ENCODE measurements at regions not wholly inside any gene's neighbourhood (a gene's known extent, or its start where the extent isn't known, plus 50 kb on each side); places are given as distances from the start of the nearest gene placed in this dataset.
A peak's percentile ranks its signal among the peaks of the same experiment; 100 is the strongest.

- FAIRE-seq (no peak), ATAC-seq (peak; percentile 67), DNase-seq (ENCODE audit: extremely low read depth in 1 of 4, low spot score in 3 of 4) (peak in 2 of 4 experiments; percentile 12 to 37)
- Histone ChIP-seq H3K4me1 (replicated peaks in 1 of 2; ENCODE audit: control insufficient read depth in 2 of 2, insufficient read depth in 2 of 2, low read length in 2 of 2) (peaks cover 0 to 9% of the 10 kb centered on the region in 2 experiments; a peak in 2 of 5 replicates), H3K27ac (ENCODE audit: extremely low read depth, low read depth, low read length) (no peak overlapping the region), H3K79me2 (ENCODE audit: control insufficient read depth, insufficient read depth, low read length) (no peaks in the 10 kb centered on the region), H3K36me3 (ENCODE audit: control insufficient read depth, insufficient read depth, low read length) (no peaks in the 10 kb centered on the region), H2AFZ (ENCODE audit: low read depth, low read length) (no peak overlapping the region), H3K27me3 (ENCODE audit: control insufficient read depth in 2 of 2, insufficient read depth in 2 of 2, low read length in 2 of 2) (no peaks in the 10 kb centered on the region), H3K4me3 (no peak overlapping the region), H3K4me2 (ENCODE audit: insufficient read depth, low read length) (no peak overlapping the region), H3K9ac (ENCODE audit: insufficient read depth in 1 of 2, low read depth in 2 of 2, low read length in 2 of 2) (no peak overlapping the region), H4K20me1 (replicated peaks; ENCODE audit: control insufficient read depth, insufficient read depth, low read length) (no peaks in the 10 kb centered on the region), H3K9me1 (ENCODE audit: control insufficient read depth, insufficient read depth, low read length) (no peaks in the 10 kb centered on the region), H3K9me3 (replicated peaks; ENCODE audit: control insufficient read depth, insufficient read depth, low read depth, low read length) (no peaks in the 10 kb centered on the region)
- 0% methylated on average over 1 of the region's 1 CpG for WGBS (ENCODE audit: insufficient coverage, low coverage, missing lambda C conversion rate)
- ChIA-PET CTCF (ENCODE audit: low intra/inter-chr PET ratio) (no interaction called here), POLR2A (no interaction called here)
- intact Hi-C loops (cut with micrococcal nuclease) (no loop called here), in situ Hi-C loops (cut with MboI) (no loop called here)
- no TSS peak for BruUV-seq (replicated peaks)
- no peak for TF ChIP-seq ZKSCAN8 (CRISPR knock-in tag; IDR thresholded peaks at IDR 0.05)
- no peak for TF ChIP-seq TSHZ1 (CRISPR knock-in tag; IDR thresholded peaks at IDR 0.05)
- TF ChIP-seq PBX2 (CRISPR knock-in tag; IDR thresholded peaks at IDR 0.05; ENCODE audit: low read depth) = no peak
- TF ChIP-seq PBX2 (tag; conservative IDR thresholded peaks at IDR 0.05; ENCODE audit: low read depth) = 0 out of 2 replicates have a peak, but pooled peaks have one; percentile 19
- TF ChIP-seq RBM22 (IDR thresholded peaks at IDR 0.05; ENCODE audit: low read depth, low read length, poor library complexity, severe bottlenecking) = no peak
- no peak for TF ChIP-seq BCLAF1 (IDR thresholded peaks at IDR 0.05; ENCODE audit: borderline replicate concordance in 1 of 2, control insufficient read depth in 1 of 2, low read depth in 2 of 2, low read length in 1 of 2)
- no peak for TF ChIP-seq FOXK1 (CRISPR knock-in tag; IDR thresholded peaks at IDR 0.05; ENCODE audit: borderline replicate concordance)
- no peak for TF ChIP-seq HEY1 (CRISPR knock-in tag; IDR thresholded peaks at IDR 0.05; ENCODE audit: borderline replicate concordance)
- no peak for TF ChIP-seq E2F1 (CRISPR knock-in tag; IDR thresholded peaks at IDR 0.05)
- no peak for TF ChIP-seq CBFA2T3 (IDR thresholded peaks at IDR 0.05)
- no peak for TF ChIP-seq ZNF217 (CRISPR knock-in tag; IDR thresholded peaks at IDR 0.05)
These were observed 95.7 kb downstream of the SH2D1A start for GRCh38 chrX:124441971-124442590.

All from K562 (cell line).